Neural progenitor cell (in vitro differentiated cells): ENCODE measurements at regions not wholly inside any gene's neighbourhood (a gene's known extent, or its start where the extent isn't known, plus 50 kb on each side); places are given as distances from the start of the nearest gene placed in this dataset.
"Not testable (repeated sequence)": the region's sequence is repeated elsewhere in the genome, so short reads cannot be mapped to it uniquely, and the experiment has no call there.

Experiments used
- DNase-seq: peaks from one replicate; pipeline ENCODE4 v3.0.0-alpha.2; 2016; ENCODE audit warnings: low spot score
- H2AFZ ChIP-seq: fragments of 200-600 bp; sonication (generic); replicated peaks from 2 replicates; pipeline ENCODE4 v1.6.1; 2016; ENCODE audit warnings: antibody characterized with exemption
- H3F3A ChIP-seq: fragments of 200-600 bp; sonication (generic); 2 replicates; pipeline ENCODE4 v1.6.1; 2016; ENCODE audit warnings: antibody characterized with exemption, low read depth
- H3K27ac ChIP-seq: fragments of 200-600 bp; sonication (generic); 2 replicates; pipeline ENCODE4 v1.5.1; 2016; ENCODE audit warnings: mild to moderate bottlenecking
- H3K27me3 ChIP-seq: fragments of 200-600 bp; sonication (generic); 2 replicates; pipeline ENCODE4 v1.6.1; 2016; ENCODE audit warnings: mild to moderate bottlenecking, moderate library complexity
- H3K36me3 ChIP-seq: fragments of 200-600 bp; sonication (generic); 2 replicates; pipeline ENCODE4 v1.5.1; 2016
- H3K4me1 ChIP-seq: fragments of 200-600 bp; sonication (generic); 2 replicates; pipeline ENCODE4 v1.6.1; 2016; ENCODE audit warnings: mixed run types
- H3K4me2 ChIP-seq: fragments of 200-600 bp; sonication (generic); 2 replicates; pipeline ENCODE4 v1.6.1; 2016
- H3K4me3 ChIP-seq: fragments of 200-600 bp; sonication (generic); 2 replicates; pipeline ENCODE4 v1.5.1; 2016
- H3K79me2 ChIP-seq: fragments of 200-600 bp; sonication (generic); 2 replicates; pipeline ENCODE4 v1.6.1; 2016; ENCODE audit warnings: low read depth
- H3K9ac ChIP-seq: fragments of 200-600 bp; sonication (generic); 2 replicates; pipeline ENCODE4 v1.6.1; 2016
- H3K9me3 ChIP-seq: fragments of 200-600 bp; sonication (generic); 2 replicates; pipeline ENCODE4 v1.5.1; 2016; ENCODE audit warnings: low read depth
- H4K20me1 ChIP-seq: fragments of 200-600 bp; sonication (generic); 2 replicates; pipeline ENCODE4 v1.6.1; 2016; ENCODE audit warnings: low read depth
- H3K27ac Mint-ChIP-seq: 3 replicates; pipeline ENCODE4 v1.8.0; 2021; ENCODE audit warnings: mixed read lengths
- H3K27me3 Mint-ChIP-seq: 2 replicates; pipeline ENCODE4 v1.8.0; 2022; ENCODE audit warnings: low read depth, mild to moderate bottlenecking, inconsistent platforms, moderate library complexity, mixed read lengths; ENCODE audit not compliant: insufficient read depth
- H3K36me3 Mint-ChIP-seq: 3 replicates; pipeline ENCODE4 v1.8.0; 2021; ENCODE audit warnings: mixed read lengths
- H3K4me1 Mint-ChIP-seq: 3 replicates; pipeline ENCODE4 v1.8.0; 2021; ENCODE audit warnings: mixed read lengths
- H3K4me3 Mint-ChIP-seq: 3 replicates; pipeline ENCODE4 v1.8.0; 2021; ENCODE audit warnings: mild to moderate bottlenecking, moderate library complexity, mixed read lengths
- H3K9me3 Mint-ChIP-seq: 3 replicates; pipeline ENCODE4 v1.8.0; 2020; ENCODE audit warnings: mixed read lengths
- CTCF ChIP-seq: fragments of 200-600 bp; sonication (generic); IDR thresholded peaks from 2 replicates; pipeline ENCODE4 v1.5.1; 2017; ENCODE audit warnings: antibody characterized with exemption, mild to moderate bottlenecking
- EZH2 ChIP-seq: fragments of 200-600 bp; sonication (generic); IDR thresholded peaks from 2 replicates; pipeline ENCODE4 v1.6.1; 2017; ENCODE audit warnings: antibody characterized with exemption, mild to moderate bottlenecking, moderate library complexity
- EZH2phosphoT487 ChIP-seq: fragments of 200-600 bp; sonication (generic); IDR thresholded peaks from 2 replicates; pipeline ENCODE4 v1.6.1; 2017; ENCODE audit warnings: antibody characterized with exemption

GRCh38 chr6:119830069-119830468 lies 480.5 kb upstream of the MAN1A1 start:
- no peaks in the 10 kb centered on the region for H3K27me3 Mint-ChIP-seq
- Histone ChIP-seq H4K20me1 (no peaks in the 10 kb centered on the region), H3K9me3 (no peaks in the 10 kb centered on the region), H3K4me1 (no peaks in the 10 kb centered on the region), H3K9ac (no peak overlapping the region), H3K79me2 (no peaks in the 10 kb centered on the region), H3K27ac (no peak overlapping the region), H3K4me2 (peak overlapping the region; percentile 9), H2AFZ (no peak overlapping the region), H3F3A (no peaks in the 10 kb centered on the region), H3K36me3 (no peaks in the 10 kb centered on the region), H3K27me3 (no peaks in the 10 kb centered on the region), H3K4me3 (no peak overlapping the region)
- TF ChIP-seq CTCF (no peak), EZH2 (no peak), EZH2phosphoT487 (no peak)
- H3K36me3 Mint-ChIP-seq, result no peaks in the 10 kb centered on the region
- no peaks in the 10 kb centered on the region for H3K4me1 Mint-ChIP-seq
- H3K9me3 Mint-ChIP-seq, result peaks cover 2% of the 10 kb centered on the region
- H3K27ac Mint-ChIP-seq, result no peak overlapping the region
- H3K4me3 Mint-ChIP-seq, result no peak overlapping the region
- no peak for DNase-seq

GRCh38 chr6:119829499-119829898 lies 479.9 kb upstream of the MAN1A1 start:
- not testable (repeated sequence) for H3K4me1 Mint-ChIP-seq, H3K27ac ChIP-seq, H3K36me3 ChIP-seq, H3F3A ChIP-seq, H3K36me3 Mint-ChIP-seq, H3K27ac Mint-ChIP-seq, H3K4me2 ChIP-seq, H3K9me3 ChIP-seq, H2AFZ ChIP-seq, H3K27me3 ChIP-seq, DNase-seq, H4K20me1 ChIP-seq, H3K4me1 ChIP-seq, H3K27me3 Mint-ChIP-seq, H3K4me3 Mint-ChIP-seq, H3K79me2 ChIP-seq, H3K4me3 ChIP-seq, H3K9me3 Mint-ChIP-seq, H3K9ac ChIP-seq

GRCh38 chr6:119829006-119829405 lies 479.4 kb upstream of the MAN1A1 start:
- Histone ChIP-seq H3K36me3 (no peaks in the 10 kb centered on the region), H3K27me3 (no peaks in the 10 kb centered on the region), H3K79me2 (no peaks in the 10 kb centered on the region), H3F3A (no peaks in the 10 kb centered on the region), H3K4me1 (no peaks in the 10 kb centered on the region), H3K4me3 (no peak overlapping the region), H3K27ac (no peak overlapping the region), H4K20me1 (no peaks in the 10 kb centered on the region), H3K4me2 (no peak overlapping the region), H2AFZ (no peak overlapping the region), H3K9ac (no peak overlapping the region), H3K9me3 (no peaks in the 10 kb centered on the region)
- peaks cover 2% of the 10 kb centered on the region for H3K9me3 Mint-ChIP-seq
- H3K4me1 Mint-ChIP-seq, result no peaks in the 10 kb centered on the region
- H3K27ac Mint-ChIP-seq, result no peak overlapping the region
- DNase-seq, result no peak
- no peaks in the 10 kb centered on the region for H3K36me3 Mint-ChIP-seq
- H3K4me3 Mint-ChIP-seq, result no peak overlapping the region
- TF ChIP-seq EZH2phosphoT487 (no peak), CTCF (no peak), EZH2 (no peak)
- H3K27me3 Mint-ChIP-seq, result no peaks in the 10 kb centered on the region

GRCh38 chr6:119821380-119821779 lies 471.8 kb upstream of the MAN1A1 start:
- no peak overlapping the region for H3K4me3 ChIP-seq
- H3K27me3 Mint-ChIP-seq, result no peaks in the 10 kb centered on the region
- no peaks in the 10 kb centered on the region for H3K9me3 ChIP-seq
- no peaks in the 10 kb centered on the region for H3K4me1 Mint-ChIP-seq
- H3K4me1 ChIP-seq, result no peaks in the 10 kb centered on the region
- no peak overlapping the region for H3K4me2 ChIP-seq
- H3K79me2 ChIP-seq, result no peaks in the 10 kb centered on the region
- H4K20me1 ChIP-seq, result no peaks in the 10 kb centered on the region
- no peak for DNase-seq
- H3K27ac Mint-ChIP-seq, result no peak overlapping the region
- H3K9me3 Mint-ChIP-seq, result no peaks in the 10 kb centered on the region
- H3K4me3 Mint-ChIP-seq, result no peak overlapping the region
- H3K27me3 ChIP-seq, result no peaks in the 10 kb centered on the region
- H2AFZ ChIP-seq, result no peak overlapping the region
- no peak for TF ChIP-seq CTCF
- no peak for TF ChIP-seq EZH2phosphoT487
- TF ChIP-seq EZH2, result no peak
- no peaks in the 10 kb centered on the region for H3K36me3 Mint-ChIP-seq
- no peaks in the 10 kb centered on the region for H3F3A ChIP-seq
- no peaks in the 10 kb centered on the region for H3K36me3 ChIP-seq
- H3K9ac ChIP-seq, result no peak overlapping the region
- H3K27ac ChIP-seq, result no peak overlapping the region
